ENCODE measurements at regions not wholly inside any gene's neighbourhood (a gene's known extent, or its start where the extent isn't known, plus 50 kb on each side); places are given as distances from the start of the nearest gene placed in this dataset.

DNA sequence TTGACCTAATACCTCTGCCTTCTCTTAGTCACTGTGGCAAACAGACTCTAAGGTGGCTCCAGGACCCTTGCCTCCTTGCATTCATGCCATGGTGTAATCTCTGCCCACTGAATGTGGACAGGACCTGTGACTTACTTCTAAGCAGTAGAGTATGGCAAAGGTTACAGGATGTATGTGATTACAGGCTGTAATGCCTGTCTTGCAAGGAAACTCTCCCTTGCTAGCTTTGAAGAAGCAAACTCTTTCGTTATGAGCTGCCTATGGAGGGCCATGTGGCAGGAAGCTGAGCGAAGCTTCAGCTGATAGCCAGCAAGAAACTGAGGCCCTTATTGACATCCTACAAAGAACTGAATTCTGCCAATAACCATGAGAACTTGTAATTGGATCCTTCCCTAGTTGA lies 103.3 kb upstream of the HMHB1 start:
- TF ChIP-seq POLR2A (IDR thresholded peaks at IDR 0.05) (no peak), EP300 (IDR thresholded peaks at IDR 0.05) (no peak)
- TF ChIP-seq, protein P1, sequence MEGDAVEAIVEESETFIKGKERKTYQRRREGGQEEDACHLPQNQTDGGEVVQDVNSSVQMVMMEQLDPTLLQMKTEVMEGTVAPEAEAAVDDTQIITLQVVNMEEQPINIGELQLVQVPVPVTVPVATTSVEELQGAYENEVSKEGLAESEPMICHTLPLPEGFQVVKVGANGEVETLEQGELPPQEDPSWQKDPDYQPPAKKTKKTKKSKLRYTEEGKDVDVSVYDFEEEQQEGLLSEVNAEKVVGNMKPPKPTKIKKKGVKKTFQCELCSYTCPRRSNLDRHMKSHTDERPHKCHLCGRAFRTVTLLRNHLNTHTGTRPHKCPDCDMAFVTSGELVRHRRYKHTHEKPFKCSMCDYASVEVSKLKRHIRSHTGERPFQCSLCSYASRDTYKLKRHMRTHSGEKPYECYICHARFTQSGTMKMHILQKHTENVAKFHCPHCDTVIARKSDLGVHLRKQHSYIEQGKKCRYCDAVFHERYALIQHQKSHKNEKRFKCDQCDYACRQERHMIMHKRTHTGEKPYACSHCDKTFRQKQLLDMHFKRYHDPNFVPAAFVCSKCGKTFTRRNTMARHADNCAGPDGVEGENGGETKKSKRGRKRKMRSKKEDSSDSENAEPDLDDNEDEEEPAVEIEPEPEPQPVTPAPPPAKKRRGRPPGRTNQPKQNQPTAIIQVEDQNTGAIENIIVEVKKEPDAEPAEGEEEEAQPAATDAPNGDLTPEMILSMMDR (IDR thresholded peaks at IDR 0.05), result no peak
